Fibroblast of lung (primary cell): ENCODE measurements at regions not wholly inside any gene's neighbourhood (a gene's known extent, or its start where the extent isn't known, plus 50 kb on each side); places are given as distances from the start of the nearest gene placed in this dataset.

Source experiments
- DNase-seq, 2 donors: peaks; one replicate each; pipeline versions ENCODE4 v3.0.0 to v3.0.0-alpha.2; 2010; ENCODE audit warnings: low read depth in 2 of 2
- H2AFZ ChIP-seq: 2 replicates; pipeline ENCODE4 v1.5.1; 2012; ENCODE audit warnings: low read length, control low read depth, inconsistent platforms
- H3K27ac ChIP-seq: 2 replicates; pipeline ENCODE4 v1.5.1; 2011; ENCODE audit warnings: low read length, control low read depth; ENCODE audit not compliant: insufficient read depth
- H3K27me3 ChIP-seq: 2 replicates; pipeline ENCODE4 v1.5.1; 2011; ENCODE audit warnings: mild to moderate bottlenecking, low read length; ENCODE audit not compliant: control insufficient read depth, insufficient read depth
- H3K36me3 ChIP-seq: 2 replicates; pipeline ENCODE4 v1.5.1; 2011; ENCODE audit warnings: low read length; ENCODE audit not compliant: control insufficient read depth, insufficient read depth
- H3K4me1 ChIP-seq: 2 replicates; pipeline ENCODE4 v1.5.1; 2011; ENCODE audit warnings: low read length; ENCODE audit not compliant: control insufficient read depth, insufficient read depth; ENCODE audit errors: extremely low read depth
- H3K4me2 ChIP-seq: 2 replicates; pipeline ENCODE4 v1.5.1; 2011; ENCODE audit warnings: low read length, control low read depth; ENCODE audit not compliant: insufficient read depth; ENCODE audit errors: extremely low read depth
- H3K4me3 ChIP-seq, 4 experiments: fragments of 200-600 bp in 1 of 4; sonication (generic) in 1 of 4; replicated peaks in 1 of 4; 2 replicates each; pipeline ENCODE4 v1.5.1; 2011 to 2016; ENCODE audit warnings: low read length in 4 of 4, low read depth in 3 of 4, mild to moderate bottlenecking in 3 of 4, control low read depth in 2 of 4, inconsistent platforms in 1 of 4, mixed read lengths in 1 of 4; ENCODE audit not compliant: insufficient read depth in 1 of 4; ENCODE audit errors: control extremely low read depth in 1 of 4
- H3K79me2 ChIP-seq: 2 replicates; pipeline ENCODE4 v1.5.1; 2012; ENCODE audit warnings: mild to moderate bottlenecking, low read length, inconsistent platforms; ENCODE audit not compliant: control insufficient read depth, insufficient read depth
- H3K9ac ChIP-seq: 2 replicates; pipeline ENCODE4 v1.5.1; 2011; ENCODE audit warnings: mild to moderate bottlenecking, low read length, control low read depth; ENCODE audit not compliant: insufficient read depth
- H3K9me3 ChIP-seq: 2 replicates; pipeline ENCODE4 v1.5.1; 2012; ENCODE audit warnings: low read depth, low read length; ENCODE audit not compliant: control insufficient read depth, insufficient read depth
- H4K20me1 ChIP-seq: 2 replicates; pipeline ENCODE4 v1.5.1; 2011; ENCODE audit warnings: low read length; ENCODE audit not compliant: control insufficient read depth, insufficient read depth; ENCODE audit errors: extremely low read depth
- EZH2 ChIP-seq: IDR thresholded peaks from 2 replicates; pipeline ENCODE4 v1.5.1; 2012; ENCODE audit warnings: low read length, control low read depth, mild to moderate bottlenecking; ENCODE audit errors: missing control alignments
- TF ChIP-seq, protein P1 (sequence below), 2 donors: IDR thresholded peaks in 1 of 2; conservative IDR thresholded peaks in 1 of 2; 1 replicate in 1 of 2; 2 replicates in 1 of 2; pipeline ENCODE4 v1.5.1; 2011 to 2012; ENCODE audit warnings: low read length in 2 of 2, control low read depth in 1 of 2, inconsistent platforms in 1 of 2, low read depth in 1 of 2, mild to moderate bottlenecking in 1 of 2

DNA sequence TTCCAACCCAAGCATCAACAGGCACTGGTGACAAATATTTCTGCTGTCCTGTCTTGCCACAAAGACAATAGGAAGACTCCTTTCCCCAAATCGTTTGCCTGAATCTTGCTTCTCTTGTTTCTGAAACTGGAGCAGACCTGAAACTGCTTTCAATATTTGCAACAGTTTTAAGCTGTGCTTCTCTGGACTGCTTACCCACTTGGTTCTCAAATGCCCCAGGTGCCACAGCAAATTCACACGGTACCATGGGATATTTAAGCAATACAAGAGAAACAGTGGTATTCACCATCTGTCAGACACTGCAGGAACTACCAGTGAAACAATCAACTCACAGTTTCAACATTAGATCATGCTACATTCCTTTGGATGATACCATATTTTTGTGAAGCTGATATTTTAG lies 309.4 kb downstream of the PARP8 start:
- no peak overlapping the region for H3K9ac ChIP-seq
- no peaks in the 10 kb centered on the region for H4K20me1 ChIP-seq
- no peak for TF ChIP-seq EZH2
- TF ChIP-seq, protein P1, sequence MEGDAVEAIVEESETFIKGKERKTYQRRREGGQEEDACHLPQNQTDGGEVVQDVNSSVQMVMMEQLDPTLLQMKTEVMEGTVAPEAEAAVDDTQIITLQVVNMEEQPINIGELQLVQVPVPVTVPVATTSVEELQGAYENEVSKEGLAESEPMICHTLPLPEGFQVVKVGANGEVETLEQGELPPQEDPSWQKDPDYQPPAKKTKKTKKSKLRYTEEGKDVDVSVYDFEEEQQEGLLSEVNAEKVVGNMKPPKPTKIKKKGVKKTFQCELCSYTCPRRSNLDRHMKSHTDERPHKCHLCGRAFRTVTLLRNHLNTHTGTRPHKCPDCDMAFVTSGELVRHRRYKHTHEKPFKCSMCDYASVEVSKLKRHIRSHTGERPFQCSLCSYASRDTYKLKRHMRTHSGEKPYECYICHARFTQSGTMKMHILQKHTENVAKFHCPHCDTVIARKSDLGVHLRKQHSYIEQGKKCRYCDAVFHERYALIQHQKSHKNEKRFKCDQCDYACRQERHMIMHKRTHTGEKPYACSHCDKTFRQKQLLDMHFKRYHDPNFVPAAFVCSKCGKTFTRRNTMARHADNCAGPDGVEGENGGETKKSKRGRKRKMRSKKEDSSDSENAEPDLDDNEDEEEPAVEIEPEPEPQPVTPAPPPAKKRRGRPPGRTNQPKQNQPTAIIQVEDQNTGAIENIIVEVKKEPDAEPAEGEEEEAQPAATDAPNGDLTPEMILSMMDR (conservative IDR thresholded peaks at IDR 0.05 in 1 of 2, IDR thresholded peaks at IDR 0.05 in 1 of 2; ENCODE audit: low read depth in 1 of 2, low read length in 2 of 2): no peak
- no peaks in the 10 kb centered on the region for H3K4me1 ChIP-seq
- H3K36me3 ChIP-seq: no peaks in the 10 kb centered on the region
- no peak overlapping the region for H3K4me3 ChIP-seq
- no peak overlapping the region for H2AFZ ChIP-seq
- DNase-seq: no peak
- H3K4me2 ChIP-seq: no peak overlapping the region
- H3K79me2 ChIP-seq: no peaks in the 10 kb centered on the region
- H3K27me3 ChIP-seq: no peaks in the 10 kb centered on the region
- no peak overlapping the region for H3K27ac ChIP-seq
- no peaks in the 10 kb centered on the region for H3K9me3 ChIP-seq

DNA sequence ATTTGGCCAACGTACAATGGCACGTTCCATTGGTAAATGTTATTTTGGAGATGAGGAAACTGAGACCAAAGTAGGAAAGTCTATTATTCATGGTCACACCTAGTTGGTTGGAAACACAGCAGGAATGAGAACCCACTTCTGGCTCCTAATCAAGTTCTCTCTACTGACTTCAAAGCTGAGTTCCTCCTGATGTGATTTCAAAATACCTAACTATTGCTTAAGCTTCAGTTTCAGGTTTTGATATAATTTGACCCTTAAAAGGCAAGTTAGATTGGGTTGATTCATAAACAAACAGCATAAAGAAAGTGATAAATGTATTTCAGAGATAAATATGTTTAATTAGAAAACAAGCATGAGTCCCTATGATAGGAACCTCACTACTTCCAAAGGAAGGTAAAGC lies 312.5 kb downstream of the PARP8 start:
- Histone ChIP-seq H3K27me3 (no peaks in the 10 kb centered on the region), H3K4me3 (no peak overlapping the region), H3K27ac (no peak overlapping the region), H3K4me2 (no peak overlapping the region), H3K79me2 (no peaks in the 10 kb centered on the region), H3K9me3 (no peaks in the 10 kb centered on the region), H4K20me1 (no peaks in the 10 kb centered on the region), H2AFZ (no peak overlapping the region), H3K9ac (no peak overlapping the region), H3K36me3 (no peaks in the 10 kb centered on the region), H3K4me1 (no peaks in the 10 kb centered on the region)
- DNase-seq: no peak
- TF ChIP-seq, protein P1 (conservative IDR thresholded peaks at IDR 0.05 in 1 of 2, IDR thresholded peaks at IDR 0.05 in 1 of 2; ENCODE audit: low read depth in 1 of 2, low read length in 2 of 2): no peak
- TF ChIP-seq EZH2: no peak

DNA sequence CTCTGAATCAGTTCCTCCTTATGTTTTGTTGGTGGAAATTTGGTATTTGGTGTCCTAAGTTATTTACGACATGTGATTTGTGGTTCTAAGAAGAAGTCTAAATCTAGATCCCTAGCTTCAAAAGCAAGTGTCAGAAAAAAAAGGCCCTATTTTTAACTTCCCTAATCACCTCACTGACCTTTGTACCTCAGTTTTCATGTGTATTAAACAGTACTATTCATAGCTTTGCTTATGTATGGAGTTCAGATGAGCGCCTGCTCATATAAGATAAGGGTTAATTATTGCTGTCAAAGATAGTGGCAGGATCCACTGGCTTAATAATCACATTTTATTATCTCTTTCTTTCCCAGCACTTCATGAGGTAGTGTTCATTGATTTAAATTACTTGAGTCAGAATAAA lies 318.2 kb downstream of the PARP8 start:
- no peak overlapping the region for H3K4me2 ChIP-seq

More for the DNA sequence above, 318.2 kb downstream of the PARP8 start:
- DNase-seq: no peak
- no peaks in the 10 kb centered on the region for H4K20me1 ChIP-seq
- no peak overlapping the region for H3K4me3 ChIP-seq
- no peak overlapping the region for H3K27ac ChIP-seq
- H2AFZ ChIP-seq: no peak overlapping the region
- H3K36me3 ChIP-seq: no peaks in the 10 kb centered on the region
- H3K9me3 ChIP-seq: no peaks in the 10 kb centered on the region
- no peak for TF ChIP-seq EZH2
- TF ChIP-seq, protein P1 (conservative IDR thresholded peaks at IDR 0.05 in 1 of 2, IDR thresholded peaks at IDR 0.05 in 1 of 2; ENCODE audit: low read depth in 1 of 2, low read length in 2 of 2): no peak
- no peak overlapping the region for H3K9ac ChIP-seq
- no peaks in the 10 kb centered on the region for H3K4me1 ChIP-seq
- H3K79me2 ChIP-seq: no peaks in the 10 kb centered on the region
- no peaks in the 10 kb centered on the region for H3K27me3 ChIP-seq
